Testis (tissue), 2 donors: ENCODE measurements at regions not wholly inside any gene's neighbourhood (a gene's known extent, or its start where the extent isn't known, plus 50 kb on each side); places are given as distances from the start of the nearest gene placed in this dataset.

Experiments used
- DNase-seq: peaks from one replicate; pipeline ENCODE4 v3.0.0-alpha.2; 2019
- H3K27ac ChIP-seq, 2 donors: fragments of 200-600 bp; sonication (generic); one replicate each; pipeline ENCODE4 v1.5.1; 2019
- H3K27me3 ChIP-seq: fragments of 200-600 bp; sonication (generic); one replicate; pipeline ENCODE4 v1.5.1; 2019
- H3K36me3 ChIP-seq: fragments of 200-600 bp; sonication (generic); one replicate; pipeline ENCODE4 v1.5.1; 2017; ENCODE audit warnings: low read depth; ENCODE audit errors: missing control alignments
- H3K4me1 ChIP-seq: fragments of 200-600 bp; sonication (generic); one replicate; pipeline ENCODE4 v1.5.1; 2019
- H3K4me3 ChIP-seq, 2 donors: fragments of 200-600 bp; sonication (generic); one replicate each; pipeline ENCODE4 v1.5.1; 2017 to 2019
- H3K9me3 ChIP-seq: fragments of 200-600 bp; sonication (generic); one replicate; pipeline ENCODE4 v1.5.1; 2017
- CTCF ChIP-seq, 3 experiments: fragments of 450-650 bp in 2 of 3; fragments of 200-600 bp in 1 of 3; sonication (generic) in 1 of 3; IDR thresholded peaks; one replicate each; pipeline ENCODE4 v1.5.1; 2016 to 2019; ENCODE audit warnings: antibody characterized with exemption in 3 of 3, mild to moderate bottlenecking in 2 of 3, moderate library complexity in 1 of 3
- POLR2A ChIP-seq: fragments of 450-650 bp; IDR thresholded peaks from one replicate; pipeline ENCODE4 v1.6.1; 2017; ENCODE audit warnings: antibody characterized with exemption, mild to moderate bottlenecking, moderate library complexity
- WGBS, 2 donors: methylation state at CpG; one replicate each; pipeline ENCODE4 v1.1.5; 2018; 5-methylcytosine and 5-hydroxymethylcytosine counted together
- intact Hi-C: fragments of 100-400 bp; cut with DNase I; formaldehyde crosslinking; loops from one replicate; pipeline ENCODE4 v1.15.1; 2023; ENCODE audit warnings: low total_unique reads

GRCh38 chrX:39480963-39481362 is 616.8 kb downstream of the BCOR start:
- no peaks in the 10 kb centered on the region for H3K9me3 ChIP-seq
- H3K4me3 ChIP-seq, result no peak overlapping the region
- no peaks in the 10 kb centered on the region for H3K4me1 ChIP-seq
- TF ChIP-seq CTCF (IDR thresholded peaks at IDR 0.05), result no peak
- no peak for DNase-seq
- H3K27ac ChIP-seq, result no peak overlapping the region
- WGBS, 2 donors, result 75 to 90% methylated on average over 1 of the region's 1 CpG
- intact Hi-C loops, result no loop called here
- H3K27me3 ChIP-seq, result no peaks in the 10 kb centered on the region
- no peaks in the 10 kb centered on the region for H3K36me3 ChIP-seq

GRCh38 chrX:39481621-39482020 is 616.1 kb downstream of the BCOR start:
- TF ChIP-seq POLR2A (no peak), CTCF (IDR thresholded peaks at IDR 0.05) (no peak)
- Histone ChIP-seq H3K36me3 (no peaks in the 10 kb centered on the region), H3K9me3 (no peaks in the 10 kb centered on the region), H3K4me1 (no peaks in the 10 kb centered on the region), H3K27ac (no peak overlapping the region), H3K4me3 (no peak overlapping the region), H3K27me3 (no peaks in the 10 kb centered on the region)
- 89 to 93% methylated on average over 3 to 4 of the region's 4 CpGs for WGBS, 2 donors
- DNase-seq, result no peak
- intact Hi-C loops, result no loop called here

- DNase-seq, result no peak
- no peaks in the 10 kb centered on the region for H3K4me1 ChIP-seq
- no peaks in the 10 kb centered on the region for H3K27me3 ChIP-seq
- intact Hi-C loops, result no loop called here
- no peak overlapping the region for H3K27ac ChIP-seq
- TF ChIP-seq POLR2A (no peak), CTCF (IDR thresholded peaks at IDR 0.05) (no peak)
- no peak overlapping the region for H3K4me3 ChIP-seq
- 62 to 67% methylated on average over 5 to 12 of the region's 12 CpGs for WGBS, 2 donors
- H3K36me3 ChIP-seq, result no peaks in the 10 kb centered on the region
- no peaks in the 10 kb centered on the region for H3K9me3 ChIP-seq
Measured at GRCh38 chrX:39484159-39485068, 613.3 kb downstream of the BCOR start.

GRCh38 chrX:39487166-39487968 is 610.4 kb downstream of the BCOR start:
- no peak for DNase-seq
- Histone ChIP-seq H3K4me1 (no peaks in the 10 kb centered on the region), H3K27ac (no peak overlapping the region), H3K36me3 (no peaks in the 10 kb centered on the region), H3K27me3 (no peaks in the 10 kb centered on the region), H3K9me3 (no peaks in the 10 kb centered on the region), H3K4me3 (no peak overlapping the region)
- TF ChIP-seq CTCF (IDR thresholded peaks at IDR 0.05) (no peak), POLR2A (no peak)
- intact Hi-C loops, result no loop called here
- WGBS, 2 donors, result 76 to 86% methylated on average over 4 to 8 of the region's 8 CpGs
